ENCODE measurements at regions not wholly inside any gene's neighbourhood (a gene's known extent, or its start where the extent isn't known, plus 50 kb on each side); places are given as distances from the start of the nearest gene placed in this dataset.
"Not testable (repeated sequence)": the region's sequence is repeated elsewhere in the genome, so short reads cannot be mapped to it uniquely, and the experiment has no call there.

DNA sequence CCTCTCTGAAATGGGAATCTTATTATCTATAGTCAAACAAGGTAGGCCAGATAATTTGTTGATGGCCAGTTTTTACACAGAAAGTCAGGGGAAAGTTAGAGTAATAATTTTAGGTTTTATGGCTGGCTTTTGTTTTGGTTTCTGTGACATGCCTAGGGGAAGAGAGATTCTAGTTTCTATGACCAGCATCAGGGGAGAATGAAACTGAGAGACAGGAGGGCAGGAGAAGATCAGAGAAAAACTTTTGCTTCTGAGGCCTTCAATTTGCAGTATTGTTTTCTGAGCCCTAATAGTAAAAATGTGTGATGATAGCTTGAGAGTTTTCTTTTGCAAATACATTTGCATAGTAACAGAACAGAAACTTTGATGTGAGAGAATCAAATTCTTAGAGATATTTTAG is 564.3 kb downstream of the ZNF608 start:
- Histone ChIP-seq H3K4me1 (ENCODE audit: control insufficient read depth, insufficient read depth, low read length) (no peaks in the 10 kb centered on the region), H3K9ac (ENCODE audit: low read length in 2 of 2) (no peak overlapping the region)

DNA sequence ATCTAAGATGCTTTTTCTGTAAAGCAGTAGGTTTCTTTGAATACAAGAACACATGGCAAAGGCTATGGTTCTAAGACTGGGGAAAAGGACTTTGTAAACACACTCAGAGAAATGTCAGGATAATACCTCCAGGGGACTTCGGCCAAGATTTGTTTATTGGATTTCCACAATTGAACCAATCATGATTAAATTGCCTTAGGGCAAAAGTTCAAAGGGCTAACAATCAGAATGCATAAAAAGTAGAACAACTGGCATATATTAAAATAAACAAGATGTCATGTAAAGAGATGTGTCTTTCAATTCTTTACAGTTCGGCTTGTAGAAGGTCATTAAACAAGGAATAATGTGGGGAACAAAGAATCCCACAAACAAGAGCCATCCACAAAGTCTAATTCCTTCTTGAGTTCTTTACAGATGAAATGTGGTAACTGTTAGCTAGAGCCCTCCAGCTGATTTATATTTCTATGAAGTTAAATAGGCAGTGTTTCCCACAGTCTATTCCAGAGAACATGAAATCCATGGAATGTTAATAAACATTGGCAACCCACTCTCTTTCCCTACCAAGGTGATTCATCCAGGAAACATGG is 565.5 kb downstream of the ZNF608 start:
- Histone ChIP-seq H3K9me3 (ENCODE audit: control insufficient read depth in 2 of 2, low read length in 2 of 2) (no peaks in the 10 kb centered on the region), H3K9ac (ENCODE audit: low read length in 2 of 2) (no peak overlapping the region), H3K27ac (ENCODE audit: low read length) (no peak overlapping the region), H3K36me3 (ENCODE audit: control insufficient read depth in 2 of 2, insufficient read depth in 2 of 2, low read length in 2 of 2) (no peaks in the 10 kb centered on the region), H3K27me3 (ENCODE audit: control insufficient read depth in 1 of 2, insufficient read depth in 2 of 2, low read length in 2 of 2) (no peaks in the 10 kb centered on the region), H3K4me1 (ENCODE audit: control insufficient read depth, insufficient read depth, low read length) (no peaks in the 10 kb centered on the region), H3K4me3 (ENCODE audit: low read length in 2 of 2) (no peak overlapping the region)

More for the DNA sequence above, 564.3 kb downstream of the ZNF608 start:
- Histone ChIP-seq H3K4me3 (ENCODE audit: low read length in 2 of 2) (no peak overlapping the region), H3K27me3 (ENCODE audit: control insufficient read depth in 1 of 2, insufficient read depth in 2 of 2, low read length in 2 of 2) (no peaks in the 10 kb centered on the region), H3K27ac (ENCODE audit: low read length) (no peak overlapping the region), H3K36me3 (ENCODE audit: control insufficient read depth in 2 of 2, insufficient read depth in 2 of 2, low read length in 2 of 2) (no peaks in the 10 kb centered on the region), H3K9me3 (ENCODE audit: control insufficient read depth in 2 of 2, low read length in 2 of 2) (no peaks in the 10 kb centered on the region)

DNA sequence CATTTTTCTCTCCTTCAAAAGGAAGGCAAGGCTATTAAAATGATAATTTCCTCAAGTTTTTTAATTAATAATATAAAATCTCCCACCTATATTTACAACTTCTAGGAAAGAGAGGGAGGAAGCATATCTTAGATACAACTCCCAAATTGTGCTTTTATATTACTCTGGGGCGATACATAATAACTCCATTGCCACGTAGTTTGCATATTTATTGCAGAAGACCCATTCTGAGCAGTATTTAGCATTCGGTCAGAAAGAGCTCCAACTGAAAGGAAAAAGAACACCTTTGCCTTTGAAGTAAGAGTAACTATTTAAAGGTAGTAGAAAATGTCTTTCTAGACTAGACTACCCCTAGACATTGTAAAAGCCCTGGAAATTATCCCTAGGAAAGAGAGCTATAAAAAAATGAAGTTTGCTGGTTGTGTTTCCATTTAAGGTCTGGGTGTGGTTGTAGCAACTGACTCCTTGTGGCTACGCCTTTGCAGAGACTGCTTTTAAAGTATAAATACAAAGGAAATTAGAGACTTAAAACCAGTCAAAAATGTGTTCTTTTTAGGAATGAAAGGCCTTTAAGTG is 566.1 kb downstream of the ZNF608 start:
- Histone ChIP-seq H3K36me3 (ENCODE audit: control insufficient read depth in 2 of 2, insufficient read depth in 2 of 2, low read length in 2 of 2) (no peaks in the 10 kb centered on the region), H3K27me3 (ENCODE audit: control insufficient read depth in 1 of 2, insufficient read depth in 2 of 2, low read length in 2 of 2) (no peaks in the 10 kb centered on the region), H3K27ac (ENCODE audit: low read length) (no peak overlapping the region), H3K4me1 (ENCODE audit: control insufficient read depth, insufficient read depth, low read length) (no peaks in the 10 kb centered on the region), H3K4me3 (ENCODE audit: low read length in 2 of 2) (no peak overlapping the region), H3K9ac (ENCODE audit: low read length in 2 of 2) (no peak overlapping the region), H3K9me3 (ENCODE audit: control insufficient read depth in 2 of 2, low read length in 2 of 2) (no peaks in the 10 kb centered on the region)

DNA sequence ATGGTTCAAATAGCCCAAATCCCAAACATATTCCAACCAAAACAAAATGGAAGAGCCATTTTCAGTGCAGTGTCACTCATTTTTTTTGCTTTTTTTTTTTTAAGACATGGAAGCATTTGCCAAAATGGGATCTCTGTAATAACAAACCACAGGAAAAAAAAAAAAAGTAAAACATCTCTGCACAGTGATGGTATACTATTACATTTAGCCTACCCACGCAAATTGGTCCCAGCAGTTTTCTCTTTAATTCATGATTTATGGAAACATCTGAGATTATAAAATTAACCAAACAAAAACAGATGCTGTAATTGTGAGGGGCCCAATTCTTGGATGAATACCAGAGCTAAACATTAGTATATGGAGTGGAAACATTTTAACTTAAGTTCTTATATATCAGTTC is 566.6 kb downstream of the ZNF608 start:
- H3K4me1 ChIP-seq (ENCODE audit: control insufficient read depth, insufficient read depth, low read length) = no peaks in the 10 kb centered on the region
- no peaks in the 10 kb centered on the region for H3K36me3 ChIP-seq (ENCODE audit: control insufficient read depth in 2 of 2, insufficient read depth in 2 of 2, low read length in 2 of 2)
- H3K9ac ChIP-seq (ENCODE audit: low read length in 2 of 2) = no peak overlapping the region
- no peaks in the 10 kb centered on the region for H3K27me3 ChIP-seq (ENCODE audit: control insufficient read depth in 1 of 2, insufficient read depth in 2 of 2, low read length in 2 of 2)
- no peak overlapping the region for H3K4me3 ChIP-seq (ENCODE audit: low read length in 2 of 2)
- H3K27ac ChIP-seq (ENCODE audit: low read length) = no peak overlapping the region
- H3K9me3 ChIP-seq (ENCODE audit: control insufficient read depth in 2 of 2, low read length in 2 of 2) = no peaks in the 10 kb centered on the region

DNA sequence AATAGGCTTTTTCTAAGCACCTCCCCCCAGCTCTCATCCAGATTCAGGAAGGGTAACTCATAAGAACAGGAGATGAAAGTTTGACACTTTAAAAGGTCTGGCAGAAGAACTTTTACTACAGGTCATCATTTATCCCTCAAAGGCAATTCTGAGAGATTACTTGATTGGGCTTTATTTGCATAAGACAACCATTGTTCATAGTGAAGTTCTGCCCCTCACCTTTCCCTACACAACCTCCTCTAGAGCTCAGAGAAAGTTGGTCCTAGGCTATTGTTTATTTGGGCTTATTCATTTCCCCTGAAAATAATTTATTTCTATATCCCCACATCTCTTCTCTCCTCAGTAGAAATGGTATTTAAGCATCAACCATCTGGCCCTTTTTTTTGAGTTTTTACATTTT is 568.4 kb downstream of the ZNF608 start:
- Histone ChIP-seq H3K27ac (ENCODE audit: low read length) (no peak overlapping the region), H3K9me3 (ENCODE audit: control insufficient read depth in 2 of 2, low read length in 2 of 2) (peaks cover 0 to under 1% of the 10 kb centered on the region in 2 donors), H3K27me3 (ENCODE audit: control insufficient read depth in 1 of 2, insufficient read depth in 2 of 2, low read length in 2 of 2) (no peaks in the 10 kb centered on the region), H3K36me3 (ENCODE audit: control insufficient read depth in 2 of 2, insufficient read depth in 2 of 2, low read length in 2 of 2) (no peaks in the 10 kb centered on the region), H3K9ac (ENCODE audit: low read length in 2 of 2) (no peak overlapping the region), H3K4me1 (ENCODE audit: control insufficient read depth, insufficient read depth, low read length) (no peaks in the 10 kb centered on the region), H3K4me3 (ENCODE audit: low read length in 2 of 2) (no peak overlapping the region)

DNA sequence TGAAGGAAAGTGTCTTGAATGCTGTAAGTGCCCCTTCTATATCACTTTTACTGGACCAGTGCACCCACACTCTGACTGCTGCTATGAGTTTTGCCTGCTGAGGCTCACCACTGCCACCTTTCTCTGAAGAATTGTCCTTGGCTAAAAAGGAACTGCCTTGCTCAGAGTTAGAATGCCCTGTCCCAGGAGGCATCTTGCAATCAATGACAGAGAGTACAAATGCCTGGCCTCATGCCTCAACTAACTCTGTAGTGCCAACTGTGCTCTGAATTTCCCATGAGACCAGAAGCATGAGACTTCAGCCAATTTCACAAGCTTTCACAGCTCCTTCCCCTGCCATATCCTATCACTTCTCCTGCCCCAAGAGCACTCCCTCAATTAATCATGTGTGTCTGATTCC is 569.7 kb downstream of the ZNF608 start:
- H3K9ac ChIP-seq (ENCODE audit: low read length in 2 of 2) = no peak overlapping the region
- no peaks in the 10 kb centered on the region for H3K4me1 ChIP-seq (ENCODE audit: control insufficient read depth, insufficient read depth, low read length)
- peaks cover 0 to 6% of the 10 kb centered on the region in 2 donors for H3K9me3 ChIP-seq (ENCODE audit: control insufficient read depth in 2 of 2, low read length in 2 of 2)
- no peak overlapping the region for H3K27ac ChIP-seq (ENCODE audit: low read length)
- no peaks in the 10 kb centered on the region for H3K36me3 ChIP-seq (ENCODE audit: control insufficient read depth in 2 of 2, insufficient read depth in 2 of 2, low read length in 2 of 2)
- no peaks in the 10 kb centered on the region for H3K27me3 ChIP-seq (ENCODE audit: control insufficient read depth in 1 of 2, insufficient read depth in 2 of 2, low read length in 2 of 2)
- no peak overlapping the region for H3K4me3 ChIP-seq (ENCODE audit: low read length in 2 of 2)

DNA sequence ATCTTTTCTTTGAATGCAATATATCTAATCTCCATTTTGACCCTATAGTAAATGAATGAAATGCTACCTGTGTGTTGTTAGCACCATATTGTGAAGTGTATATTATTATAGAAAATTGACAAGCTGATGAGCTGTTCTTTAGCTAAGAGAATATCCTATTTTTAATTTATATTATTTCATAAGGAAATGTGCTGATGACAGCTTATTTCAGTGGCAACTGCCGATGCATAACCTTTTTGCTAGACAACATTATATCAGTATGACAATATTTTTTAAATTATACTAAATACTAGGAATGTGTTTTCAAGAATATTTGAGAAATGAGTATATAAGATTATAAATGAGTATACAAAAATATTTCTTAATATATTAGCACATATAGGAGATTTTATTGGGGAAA is 573.1 kb downstream of the ZNF608 start:
- H3K9me3 ChIP-seq (ENCODE audit: control insufficient read depth in 2 of 2, low read length in 2 of 2) = peaks cover 0 to 6% of the 10 kb centered on the region in 2 donors
- H3K4me1 ChIP-seq (ENCODE audit: control insufficient read depth, insufficient read depth, low read length) = no peaks in the 10 kb centered on the region
- no peak overlapping the region for H3K9ac ChIP-seq (ENCODE audit: low read length in 2 of 2)
- no peak overlapping the region for H3K27ac ChIP-seq (ENCODE audit: low read length)
- H3K27me3 ChIP-seq (ENCODE audit: control insufficient read depth in 1 of 2, insufficient read depth in 2 of 2, low read length in 2 of 2) = no peaks in the 10 kb centered on the region
- H3K36me3 ChIP-seq (ENCODE audit: control insufficient read depth in 2 of 2, insufficient read depth in 2 of 2, low read length in 2 of 2) = no peaks in the 10 kb centered on the region
- no peak overlapping the region for H3K4me3 ChIP-seq (ENCODE audit: low read length in 2 of 2)

DNA sequence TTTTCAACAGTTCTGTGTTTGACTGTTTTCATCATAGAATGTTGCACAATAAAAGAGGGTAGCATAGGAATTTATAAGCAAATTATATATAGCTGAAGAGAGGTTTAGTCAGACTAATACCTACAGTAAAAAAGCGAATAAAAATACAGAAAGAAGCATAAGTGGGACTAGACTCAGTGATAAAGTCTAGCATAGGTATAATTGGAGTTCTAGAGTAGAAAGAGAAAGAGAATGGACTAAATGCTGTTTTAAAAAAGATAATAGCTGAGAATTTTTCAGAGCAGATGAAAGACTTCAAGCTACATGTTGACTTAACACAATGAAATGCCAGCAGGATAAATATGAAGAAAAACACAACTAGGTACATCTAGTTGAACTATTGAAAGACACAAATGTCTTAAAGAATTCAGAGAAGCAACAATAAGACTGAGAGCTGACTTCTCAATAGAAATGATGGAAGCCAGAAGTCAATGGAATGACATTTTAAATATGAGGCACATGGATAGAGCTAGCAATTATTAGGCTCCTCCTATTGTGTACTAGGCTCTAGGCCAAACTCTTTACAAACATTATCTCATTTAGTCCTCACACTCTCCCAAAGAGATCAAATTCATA is 573.9 kb downstream of the ZNF608 start:
- no peaks in the 10 kb centered on the region for H3K4me1 ChIP-seq (ENCODE audit: control insufficient read depth, insufficient read depth, low read length)

DNA sequence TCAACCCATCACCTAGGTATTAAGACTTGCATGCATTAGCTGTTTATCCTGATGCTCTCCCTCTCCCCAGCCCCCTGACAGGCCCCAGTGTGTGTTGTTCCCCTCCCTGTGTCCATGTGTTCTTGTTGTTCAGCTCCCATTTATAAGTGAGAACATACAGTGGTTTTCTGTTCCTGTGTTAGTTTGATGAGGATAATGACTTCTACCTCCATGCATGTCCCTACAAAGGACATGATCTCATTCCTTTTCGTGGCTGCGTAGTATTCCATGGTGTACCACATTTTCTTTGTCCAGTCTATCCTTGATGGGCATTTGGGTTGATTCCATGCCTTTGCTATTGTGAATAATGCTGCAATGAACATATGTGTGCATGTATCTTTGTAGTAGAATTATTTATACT is 578.3 kb downstream of the ZNF608 start:
- H3K9ac ChIP-seq (ENCODE audit: low read length in 2 of 2); H3K4me1 ChIP-seq (ENCODE audit: control insufficient read depth, insufficient read depth, low read length); H3K27ac ChIP-seq (ENCODE audit: low read length); H3K4me3 ChIP-seq (ENCODE audit: low read length in 2 of 2); H3K27me3 ChIP-seq (ENCODE audit: control insufficient read depth in 1 of 2, insufficient read depth in 2 of 2, low read length in 2 of 2); H3K36me3 ChIP-seq (ENCODE audit: control insufficient read depth in 2 of 2, insufficient read depth in 2 of 2, low read length in 2 of 2); H3K9me3 ChIP-seq (ENCODE audit: control insufficient read depth in 2 of 2, low read length in 2 of 2): not testable (repeated sequence)

More for the DNA sequence above, 573.9 kb downstream of the ZNF608 start:
- Histone ChIP-seq H3K36me3 (ENCODE audit: control insufficient read depth in 2 of 2, insufficient read depth in 2 of 2, low read length in 2 of 2) (no peaks in the 10 kb centered on the region), H3K27ac (ENCODE audit: low read length) (no peak overlapping the region), H3K27me3 (ENCODE audit: control insufficient read depth in 1 of 2, insufficient read depth in 2 of 2, low read length in 2 of 2) (no peaks in the 10 kb centered on the region), H3K4me3 (ENCODE audit: low read length in 2 of 2) (no peak overlapping the region), H3K9me3 (ENCODE audit: control insufficient read depth in 2 of 2, low read length in 2 of 2) (peaks cover 0 to 6% of the 10 kb centered on the region in 2 donors), H3K9ac (ENCODE audit: low read length in 2 of 2) (no peak overlapping the region)

DNA sequence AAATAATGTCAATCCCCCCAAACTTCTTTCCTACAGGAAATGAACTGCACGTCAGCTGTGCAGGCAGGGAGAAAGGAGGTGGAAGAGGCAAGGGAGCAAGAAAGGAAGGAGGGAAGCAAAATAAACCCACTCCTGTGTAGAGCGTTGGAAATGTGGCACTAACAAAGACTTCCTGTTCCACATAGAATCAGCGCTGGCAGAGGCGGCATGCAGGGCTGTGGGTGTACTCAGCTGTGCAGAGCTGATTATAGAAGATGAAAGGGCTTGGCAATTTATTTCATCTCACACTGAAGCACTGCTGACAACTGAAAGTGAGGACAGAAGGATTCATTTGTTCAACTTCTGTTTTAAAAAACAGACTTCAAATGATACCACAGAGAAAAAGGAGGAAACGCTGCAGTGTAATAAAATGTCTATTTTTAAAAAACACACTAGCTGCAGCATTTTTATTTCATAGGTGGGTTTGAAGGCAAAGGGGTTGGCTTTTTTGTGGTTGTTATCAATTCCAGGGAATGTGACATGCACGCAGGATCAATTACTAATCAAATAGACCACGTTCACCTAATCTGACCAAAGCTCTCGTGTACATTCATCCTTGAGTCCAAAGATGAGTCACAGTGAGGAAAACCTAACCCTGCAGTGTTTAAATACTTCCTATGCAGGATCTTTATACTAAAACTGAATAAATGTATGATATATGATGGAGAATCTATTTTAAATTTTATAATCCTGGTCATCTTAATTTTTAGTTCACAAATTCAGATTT is 583.5 kb downstream of the ZNF608 start:
- no peaks in the 10 kb centered on the region for H3K4me1 ChIP-seq (ENCODE audit: control insufficient read depth, insufficient read depth, low read length)
- no peak overlapping the region for H3K27ac ChIP-seq (ENCODE audit: low read length)
- H3K9ac ChIP-seq (ENCODE audit: low read length in 2 of 2) = no peak overlapping the region
- no peaks in the 10 kb centered on the region for H3K36me3 ChIP-seq (ENCODE audit: control insufficient read depth in 2 of 2, insufficient read depth in 2 of 2, low read length in 2 of 2)
- H3K9me3 ChIP-seq (ENCODE audit: control insufficient read depth in 2 of 2, low read length in 2 of 2) = no peaks in the 10 kb centered on the region
- H3K27me3 ChIP-seq (ENCODE audit: control insufficient read depth in 1 of 2, insufficient read depth in 2 of 2, low read length in 2 of 2) = no peaks in the 10 kb centered on the region
- no peak overlapping the region for H3K4me3 ChIP-seq (ENCODE audit: low read length in 2 of 2)

DNA sequence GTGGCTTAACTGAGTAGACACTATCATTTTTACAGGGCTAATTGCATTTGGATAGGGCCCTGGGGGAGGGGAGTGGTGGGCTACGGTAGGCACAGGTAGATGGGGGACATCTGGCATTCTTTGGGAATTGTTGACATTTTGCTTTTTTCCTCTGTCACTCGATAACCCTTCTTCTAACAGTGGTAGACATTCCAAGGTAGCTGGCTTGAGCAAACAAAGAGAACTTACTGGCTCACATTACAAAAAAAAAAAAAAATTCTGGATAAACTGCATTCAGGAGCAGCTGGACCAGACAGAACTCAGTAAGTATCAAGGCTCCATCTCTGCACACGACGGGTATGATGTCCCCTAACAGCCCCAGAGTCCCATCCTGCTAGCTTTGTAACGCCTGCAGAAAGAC is 585.2 kb downstream of the ZNF608 start:
- no peak overlapping the region for H3K4me3 ChIP-seq (ENCODE audit: low read length in 2 of 2)
- no peaks in the 10 kb centered on the region for H3K27me3 ChIP-seq (ENCODE audit: control insufficient read depth in 1 of 2, insufficient read depth in 2 of 2, low read length in 2 of 2)
- no peaks in the 10 kb centered on the region for H3K36me3 ChIP-seq (ENCODE audit: control insufficient read depth in 2 of 2, insufficient read depth in 2 of 2, low read length in 2 of 2)
- H3K4me1 ChIP-seq (ENCODE audit: control insufficient read depth, insufficient read depth, low read length) = peaks cover 2% of the 10 kb centered on the region
- no peak overlapping the region for H3K27ac ChIP-seq (ENCODE audit: low read length)
- H3K9ac ChIP-seq (ENCODE audit: low read length in 2 of 2) = no peak overlapping the region
- no peaks in the 10 kb centered on the region for H3K9me3 ChIP-seq (ENCODE audit: control insufficient read depth in 2 of 2, low read length in 2 of 2)

Measured in stomach smooth muscle (tissue), 2 donors.